Choroid plexus epithelial cell (primary cell): ENCODE measurements at regions not wholly inside any gene's neighbourhood (a gene's known extent, or its start where the extent isn't known, plus 50 kb on each side); places are given as distances from the start of the nearest gene placed in this dataset.

ENCODE experiments used
- DNase-seq: peaks from one replicate; pipeline ENCODE4 v3.0.0-alpha.2; 2010; ENCODE audit warnings: low read depth
- H3K4me3 ChIP-seq: 2 replicates; pipeline ENCODE4 v1.5.1; 2011; ENCODE audit warnings: low read depth, mild to moderate bottlenecking, control low read depth, low read length, moderate library complexity
- TF ChIP-seq, protein P1 (sequence below): conservative IDR thresholded peaks from 2 replicates; pipeline ENCODE4 v1.5.1; 2011; ENCODE audit warnings: low read depth, mild to moderate bottlenecking, control low read depth, inconsistent platforms, low read length, moderate library complexity

DNA sequence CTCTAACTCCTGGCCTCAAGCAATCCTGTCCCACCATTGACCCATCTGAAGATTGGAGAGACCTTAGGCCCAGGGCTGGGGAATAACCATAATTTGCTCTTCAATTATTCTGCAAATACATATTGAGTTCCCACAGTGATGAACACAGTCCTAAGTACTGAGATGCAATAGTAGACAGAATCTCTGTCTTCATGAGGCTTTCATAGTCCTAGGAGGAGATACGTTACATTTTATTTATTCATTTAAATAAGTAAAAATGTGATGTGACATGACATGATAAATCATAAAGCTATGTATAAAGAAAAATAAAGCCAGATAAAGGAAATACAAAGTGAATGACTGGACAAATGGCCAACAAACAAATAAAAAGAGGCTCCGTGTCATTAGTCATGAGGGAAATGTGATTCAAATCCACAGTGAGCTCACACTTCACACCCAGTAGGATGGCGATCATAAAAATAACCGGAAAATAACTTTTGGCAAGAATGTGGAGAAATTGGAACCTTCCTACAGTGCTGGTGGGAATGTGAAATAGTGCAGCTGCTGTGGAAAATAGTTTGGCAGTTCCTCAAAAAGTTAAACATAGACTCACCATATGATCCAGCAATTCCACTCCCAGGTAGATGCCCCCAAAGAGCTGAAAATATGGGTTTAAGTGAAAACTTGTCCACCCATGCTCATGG lies 52.1 kb upstream of the JCAD start:
- H3K4me3 ChIP-seq = no peak overlapping the region
- TF ChIP-seq, protein P1, sequence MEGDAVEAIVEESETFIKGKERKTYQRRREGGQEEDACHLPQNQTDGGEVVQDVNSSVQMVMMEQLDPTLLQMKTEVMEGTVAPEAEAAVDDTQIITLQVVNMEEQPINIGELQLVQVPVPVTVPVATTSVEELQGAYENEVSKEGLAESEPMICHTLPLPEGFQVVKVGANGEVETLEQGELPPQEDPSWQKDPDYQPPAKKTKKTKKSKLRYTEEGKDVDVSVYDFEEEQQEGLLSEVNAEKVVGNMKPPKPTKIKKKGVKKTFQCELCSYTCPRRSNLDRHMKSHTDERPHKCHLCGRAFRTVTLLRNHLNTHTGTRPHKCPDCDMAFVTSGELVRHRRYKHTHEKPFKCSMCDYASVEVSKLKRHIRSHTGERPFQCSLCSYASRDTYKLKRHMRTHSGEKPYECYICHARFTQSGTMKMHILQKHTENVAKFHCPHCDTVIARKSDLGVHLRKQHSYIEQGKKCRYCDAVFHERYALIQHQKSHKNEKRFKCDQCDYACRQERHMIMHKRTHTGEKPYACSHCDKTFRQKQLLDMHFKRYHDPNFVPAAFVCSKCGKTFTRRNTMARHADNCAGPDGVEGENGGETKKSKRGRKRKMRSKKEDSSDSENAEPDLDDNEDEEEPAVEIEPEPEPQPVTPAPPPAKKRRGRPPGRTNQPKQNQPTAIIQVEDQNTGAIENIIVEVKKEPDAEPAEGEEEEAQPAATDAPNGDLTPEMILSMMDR = no peak
- peak; percentile 86 for DNase-seq
